ENCODE measurements at regions not wholly inside any gene's neighbourhood (a gene's known extent, or its start where the extent isn't known, plus 50 kb on each side); places are given as distances from the start of the nearest gene placed in this dataset.

DNA sequence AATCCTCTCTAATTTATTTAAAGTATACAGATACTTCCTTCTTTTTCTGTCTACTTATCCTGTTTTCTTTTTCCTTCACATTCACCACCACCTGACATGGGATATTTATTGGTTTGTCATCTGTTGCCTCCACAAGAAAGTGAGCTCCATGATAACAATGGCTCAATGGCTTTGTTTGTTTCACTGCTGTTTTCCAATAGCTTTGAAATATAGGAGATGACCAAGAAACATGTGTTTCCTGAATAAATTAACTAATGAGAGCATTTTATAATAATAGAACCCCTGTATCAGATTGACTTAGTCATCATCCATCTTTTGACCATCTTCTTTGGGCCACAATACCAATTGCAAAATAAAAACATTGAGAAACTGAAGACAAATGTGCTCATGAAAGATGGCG, 180.2 kb upstream of the GAS1 start:
- H3K9me3 Mint-ChIP-seq, result peaks cover 3% of the 10 kb centered on the region
- H3K4me1 Mint-ChIP-seq, result no peaks in the 10 kb centered on the region
- H3K4me3 Mint-ChIP-seq, result no peak overlapping the region
- H3K36me3 Mint-ChIP-seq, result no peaks in the 10 kb centered on the region
- no peak overlapping the region for H3K27ac Mint-ChIP-seq
- no peak for ATAC-seq (ENCODE audit: low read depth)
- DNase-seq (ENCODE audit: low spot score in 2 of 2), result no peak
- peaks cover 4% of the 10 kb centered on the region for H3K27me3 Mint-ChIP-seq

DNA sequence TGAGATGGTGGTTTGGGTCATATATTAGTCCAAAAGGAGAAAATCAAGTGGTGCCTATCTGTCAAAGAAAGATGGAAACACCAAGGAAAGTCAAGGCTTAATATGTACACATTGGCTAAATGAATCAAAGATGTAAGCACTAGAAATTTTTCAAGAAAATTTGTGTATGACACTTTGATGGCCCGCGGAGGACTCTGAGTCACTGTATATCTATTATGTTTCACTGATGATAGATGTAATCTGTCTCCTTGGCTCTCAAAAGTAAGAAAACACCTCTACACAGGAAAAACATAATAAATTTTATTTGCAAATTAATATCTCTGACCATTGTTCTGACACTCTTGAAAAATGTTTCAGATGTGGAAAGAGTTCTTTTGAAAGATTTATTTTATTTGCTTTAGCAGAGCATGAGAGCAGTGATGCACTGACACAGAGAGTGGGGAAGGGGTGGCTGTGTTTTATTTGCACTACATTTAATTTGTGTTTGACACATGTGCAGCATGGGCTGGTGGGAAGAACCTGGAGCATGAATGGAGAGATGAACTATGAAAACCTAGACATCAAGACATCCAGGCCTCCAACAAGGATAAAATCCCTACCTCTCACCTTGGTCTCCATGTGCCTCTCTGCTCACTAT, 180.8 kb upstream of the GAS1 start:
- H3K4me1 Mint-ChIP-seq, result no peaks in the 10 kb centered on the region
- DNase-seq (ENCODE audit: low spot score in 2 of 2) (no peak), ATAC-seq (ENCODE audit: low read depth) (no peak)
- H3K27me3 Mint-ChIP-seq, result peaks cover 4% of the 10 kb centered on the region
- H3K9me3 Mint-ChIP-seq, result peaks cover 6% of the 10 kb centered on the region
- H3K36me3 Mint-ChIP-seq, result no peaks in the 10 kb centered on the region
- no peak overlapping the region for H3K4me3 Mint-ChIP-seq
- no peak overlapping the region for H3K27ac Mint-ChIP-seq

DNA sequence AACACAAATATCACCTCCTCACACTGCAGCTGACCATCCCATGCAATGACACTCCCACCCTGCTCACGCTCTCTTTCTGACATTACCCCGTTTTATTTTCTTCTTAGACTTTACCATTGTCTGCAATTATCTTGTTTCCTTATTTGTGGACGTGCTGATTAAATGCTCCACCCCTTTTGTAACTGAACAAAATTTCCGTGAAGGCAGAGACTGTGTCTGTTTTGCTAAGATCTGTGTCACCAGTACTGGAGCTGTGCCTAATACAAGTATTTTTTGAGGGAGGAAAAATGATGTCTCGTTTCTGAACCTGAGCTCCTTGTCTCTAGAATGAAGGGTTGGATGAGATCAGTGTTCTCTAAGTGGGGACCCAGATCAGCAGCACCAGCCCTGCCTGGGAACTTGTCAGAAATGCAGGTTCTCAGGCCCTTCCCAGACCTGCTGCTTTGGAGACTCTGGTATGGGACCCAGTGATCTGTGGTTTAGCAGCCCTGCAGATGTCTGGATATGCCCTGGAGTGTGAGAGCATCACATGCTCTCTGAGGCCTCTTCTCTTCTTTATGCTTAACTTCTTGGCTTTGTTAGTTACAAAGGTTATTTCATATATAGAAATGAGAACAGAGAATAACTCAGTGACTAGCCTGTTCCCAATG, 181.7 kb upstream of the GAS1 start:
- no peaks in the 10 kb centered on the region for H3K4me1 Mint-ChIP-seq
- H3K27ac Mint-ChIP-seq, result no peak overlapping the region
- no peak overlapping the region for H3K4me3 Mint-ChIP-seq
- ATAC-seq (ENCODE audit: low read depth) (no peak), DNase-seq (ENCODE audit: low spot score in 2 of 2) (no peak)
- peaks cover 7% of the 10 kb centered on the region for H3K9me3 Mint-ChIP-seq
- no peaks in the 10 kb centered on the region for H3K36me3 Mint-ChIP-seq
- peaks cover 4% of the 10 kb centered on the region for H3K27me3 Mint-ChIP-seq

DNA sequence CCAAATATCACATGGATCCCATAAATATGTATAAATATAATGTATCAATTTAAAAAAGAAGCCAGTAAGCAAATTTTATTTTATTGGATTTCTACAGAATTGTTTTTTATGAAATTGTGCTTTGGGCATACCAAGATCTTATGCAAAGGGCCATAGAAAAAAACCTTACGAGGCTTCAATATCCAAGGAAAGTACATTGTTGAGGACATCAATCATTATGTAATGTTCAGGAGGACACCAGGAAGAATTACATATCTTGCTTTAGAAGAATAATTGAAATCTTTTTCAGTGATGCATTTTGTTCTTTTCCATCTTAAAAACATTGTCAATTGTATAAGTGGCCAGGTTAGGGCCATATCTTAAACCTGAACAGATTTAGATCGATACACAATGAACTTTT, 187.8 kb upstream of the GAS1 start:
- H3K36me3 Mint-ChIP-seq, result no peaks in the 10 kb centered on the region
- H3K27me3 Mint-ChIP-seq, result no peaks in the 10 kb centered on the region
- no peaks in the 10 kb centered on the region for H3K4me1 Mint-ChIP-seq
- H3K27ac Mint-ChIP-seq, result no peak overlapping the region
- H3K9me3 Mint-ChIP-seq, result peaks cover 8% of the 10 kb centered on the region
- no peak for DNase-seq (ENCODE audit: low spot score in 2 of 2)
- ATAC-seq (ENCODE audit: low read depth), result no peak
- H3K4me3 Mint-ChIP-seq, result no peak overlapping the region

DNA sequence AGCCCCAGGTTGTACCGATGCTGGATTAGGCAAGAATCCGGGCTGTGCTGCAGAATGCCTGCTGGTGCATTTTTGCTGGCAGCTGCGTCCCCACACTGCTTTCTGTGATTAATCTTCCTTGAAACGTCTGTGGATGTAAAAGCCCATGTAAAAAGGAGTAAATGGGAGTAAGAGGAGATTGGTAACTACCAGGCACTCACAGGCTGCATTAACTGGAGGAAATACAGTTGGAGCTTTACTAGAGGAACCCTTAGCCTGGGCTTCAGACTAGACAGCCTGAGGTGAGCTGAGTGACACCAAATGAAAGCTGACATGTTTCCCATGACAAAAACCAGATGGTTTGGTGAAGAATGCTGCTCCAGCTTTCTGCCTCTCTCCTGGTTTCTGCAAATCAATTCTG, 190.4 kb upstream of the GAS1 start:
- ATAC-seq (ENCODE audit: low read depth), result no peak
- no peak for DNase-seq (ENCODE audit: low spot score in 2 of 2)
- Mint-ChIP-seq H3K27me3 (peaks cover 1% of the 10 kb centered on the region), H3K27ac (no peak overlapping the region), H3K4me1 (no peaks in the 10 kb centered on the region), H3K36me3 (no peaks in the 10 kb centered on the region), H3K4me3 (no peak overlapping the region), H3K9me3 (peaks cover 10% of the 10 kb centered on the region)

DNA sequence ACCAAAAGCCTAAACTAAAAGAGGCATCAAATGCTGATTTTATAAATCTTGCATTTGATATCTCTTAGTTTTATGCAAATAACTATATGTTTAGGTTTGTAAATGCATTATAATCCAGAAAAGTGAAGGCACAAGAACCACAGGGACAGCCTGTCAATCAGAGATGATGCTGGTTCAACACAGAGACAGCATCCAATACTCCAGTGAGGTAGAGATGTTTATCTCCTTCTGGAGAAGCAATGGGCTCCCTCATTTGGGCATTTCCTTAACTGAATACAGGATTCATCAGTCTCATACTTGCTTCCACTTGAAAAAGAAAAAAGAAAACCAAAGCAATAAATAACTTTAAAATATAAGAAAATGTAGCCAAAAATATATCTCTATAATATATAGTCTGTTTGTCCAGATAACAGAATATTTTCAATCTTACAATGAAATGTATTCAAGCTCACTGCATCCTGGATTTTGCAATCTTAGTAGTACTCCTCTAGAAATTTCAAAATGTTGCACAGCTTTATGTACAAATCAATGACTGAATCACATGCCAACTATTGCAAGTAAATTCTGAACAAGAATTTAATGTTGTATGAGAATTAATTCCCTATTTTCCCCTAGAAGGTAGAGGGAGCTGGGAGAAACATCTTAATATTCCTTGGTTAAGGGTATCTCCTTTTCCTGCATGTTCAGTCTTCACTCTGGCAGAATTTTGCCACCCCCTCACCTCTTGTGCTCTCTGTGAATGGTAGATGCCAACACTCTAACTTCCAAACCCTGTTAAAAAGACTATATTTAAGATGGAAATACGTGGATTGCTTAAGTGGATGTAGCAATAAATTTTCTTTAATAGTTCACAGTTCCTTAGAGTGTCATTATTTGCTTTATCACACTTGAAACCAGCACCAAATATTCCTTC, 191.1 kb upstream of the GAS1 start:
- Mint-ChIP-seq H3K27me3 (peaks cover 1% of the 10 kb centered on the region), H3K9me3 (peaks cover 6% of the 10 kb centered on the region), H3K4me3 (no peak overlapping the region), H3K27ac (no peak overlapping the region), H3K4me1 (no peaks in the 10 kb centered on the region), H3K36me3 (no peaks in the 10 kb centered on the region)
- no peak for DNase-seq (ENCODE audit: low spot score in 2 of 2)
- no peak for ATAC-seq (ENCODE audit: low read depth)

DNA sequence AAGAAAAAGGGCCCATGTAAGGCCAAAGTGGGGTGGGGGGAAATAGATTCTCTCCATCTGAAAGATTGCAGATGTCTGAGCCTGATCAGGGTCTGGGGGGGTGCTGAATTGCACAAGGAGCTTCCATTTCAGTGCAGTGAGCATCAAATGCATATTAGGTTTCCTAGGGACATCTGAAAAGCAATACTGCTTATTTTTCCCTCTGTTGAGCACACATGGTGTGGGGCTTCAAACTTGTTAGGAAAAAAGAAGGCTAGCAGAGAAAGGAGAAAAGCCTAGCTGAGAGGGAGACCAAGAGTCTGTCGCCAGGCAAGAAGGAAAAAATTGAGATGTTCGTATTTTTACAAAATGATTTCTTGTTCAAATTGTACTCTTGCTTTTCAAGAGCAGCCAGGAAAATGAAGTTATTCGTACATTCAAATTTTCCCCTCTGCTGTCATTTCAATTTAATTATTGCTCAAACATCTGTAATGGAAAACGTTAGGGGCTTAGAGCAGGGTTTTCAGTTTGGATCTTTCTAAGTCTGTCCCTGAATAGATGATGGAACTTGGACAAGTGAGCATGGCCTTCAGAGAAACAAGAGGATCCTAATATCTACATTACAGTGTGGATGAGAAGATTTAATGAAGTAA, 191.9 kb upstream of the GAS1 start:
- H3K36me3 Mint-ChIP-seq, result no peaks in the 10 kb centered on the region
- no peak overlapping the region for H3K27ac Mint-ChIP-seq
- H3K27me3 Mint-ChIP-seq, result peaks cover 1% of the 10 kb centered on the region
- H3K9me3 Mint-ChIP-seq, result peaks cover 6% of the 10 kb centered on the region
- no peak for ATAC-seq (ENCODE audit: low read depth)
- no peak for DNase-seq (ENCODE audit: low spot score in 2 of 2)
- H3K4me3 Mint-ChIP-seq, result no peak overlapping the region
- H3K4me1 Mint-ChIP-seq, result no peaks in the 10 kb centered on the region

DNA sequence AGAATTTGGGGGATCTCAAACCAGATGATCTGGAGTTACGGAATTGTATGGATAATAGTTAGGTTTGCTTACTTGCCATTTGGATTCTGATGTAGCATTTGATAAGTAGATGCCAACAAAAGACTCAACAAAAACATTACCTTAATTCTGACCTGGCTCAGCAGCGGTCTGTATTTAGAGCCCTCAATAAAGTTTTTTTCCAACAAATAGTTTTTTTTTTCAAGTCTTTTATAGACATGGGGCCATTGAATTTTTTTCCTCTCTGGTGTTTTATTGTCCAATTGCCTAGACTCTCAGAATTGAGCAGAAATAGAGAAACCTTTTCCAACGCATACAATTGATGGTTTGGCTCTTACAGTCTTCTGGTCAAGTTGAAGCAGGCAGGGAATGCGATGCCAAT, 192.8 kb upstream of the GAS1 start:
- no peak for DNase-seq (ENCODE audit: low spot score in 2 of 2)
- no peaks in the 10 kb centered on the region for H3K36me3 Mint-ChIP-seq
- peaks cover 5% of the 10 kb centered on the region for H3K9me3 Mint-ChIP-seq
- no peak overlapping the region for H3K4me3 Mint-ChIP-seq
- H3K27ac Mint-ChIP-seq, result no peak overlapping the region
- H3K27me3 Mint-ChIP-seq, result peaks cover 1% of the 10 kb centered on the region
- H3K4me1 Mint-ChIP-seq, result no peaks in the 10 kb centered on the region
- no peak for ATAC-seq (ENCODE audit: low read depth)

DNA sequence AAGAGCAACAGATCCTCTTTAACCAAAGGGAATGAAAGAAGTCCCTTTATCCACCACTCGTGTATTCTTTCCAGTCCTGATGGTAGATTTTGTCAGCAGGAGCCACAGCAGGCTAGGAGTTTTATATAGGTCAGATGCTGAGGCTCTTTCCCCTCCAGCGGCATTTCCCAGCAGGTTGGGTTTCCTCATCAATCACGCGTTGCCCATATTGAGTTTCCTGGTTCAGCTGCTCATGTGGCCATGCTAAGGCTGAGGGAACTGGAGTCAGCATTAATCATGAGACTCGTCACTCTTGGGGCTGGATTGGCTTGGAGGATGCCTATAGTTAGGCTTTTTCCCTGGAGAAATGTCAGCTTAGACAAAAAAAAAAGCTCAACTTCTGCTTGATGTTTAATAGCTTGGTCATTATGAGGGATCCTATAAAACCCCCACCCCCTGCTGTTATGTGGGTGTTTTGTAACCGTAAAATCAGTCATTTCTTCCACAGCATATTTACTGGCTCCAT, 193.4 kb upstream of the GAS1 start:
- peaks cover 9% of the 10 kb centered on the region for H3K9me3 Mint-ChIP-seq
- H3K4me3 Mint-ChIP-seq, result no peak overlapping the region
- DNase-seq (ENCODE audit: low spot score in 2 of 2) (no peak), ATAC-seq (ENCODE audit: low read depth) (no peak)
- H3K27me3 Mint-ChIP-seq, result peaks cover 1% of the 10 kb centered on the region
- no peaks in the 10 kb centered on the region for H3K4me1 Mint-ChIP-seq
- no peaks in the 10 kb centered on the region for H3K36me3 Mint-ChIP-seq
- H3K27ac Mint-ChIP-seq, result no peak overlapping the region

DNA sequence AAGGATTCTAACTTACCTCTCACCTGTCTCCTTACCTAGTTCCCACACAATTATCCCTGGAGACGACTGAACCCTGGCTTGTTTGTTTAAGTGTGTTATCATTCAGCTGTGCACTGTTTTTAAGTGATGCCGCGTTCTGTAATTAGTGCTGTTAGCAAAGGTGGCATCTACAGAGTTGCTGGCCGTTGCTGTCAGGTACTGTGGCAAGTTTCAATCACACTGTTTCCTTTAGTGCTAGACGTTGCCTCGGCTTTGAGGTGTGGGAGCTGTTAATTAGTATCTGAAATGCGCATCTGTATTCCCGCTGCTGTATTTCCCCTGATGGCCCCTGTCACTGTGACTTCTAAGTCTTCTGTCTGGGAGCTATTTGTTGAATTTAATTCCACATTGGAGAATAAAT, 193.8 kb upstream of the GAS1 start:
- H3K36me3 Mint-ChIP-seq, result no peaks in the 10 kb centered on the region
- DNase-seq (ENCODE audit: low spot score in 2 of 2) (no peak), ATAC-seq (ENCODE audit: low read depth) (no peak)
- H3K9me3 Mint-ChIP-seq, result peaks cover 14% of the 10 kb centered on the region
- H3K4me3 Mint-ChIP-seq, result no peak overlapping the region
- no peaks in the 10 kb centered on the region for H3K4me1 Mint-ChIP-seq
- peaks cover 1% of the 10 kb centered on the region for H3K27me3 Mint-ChIP-seq
- H3K27ac Mint-ChIP-seq, result no peak overlapping the region

DNA sequence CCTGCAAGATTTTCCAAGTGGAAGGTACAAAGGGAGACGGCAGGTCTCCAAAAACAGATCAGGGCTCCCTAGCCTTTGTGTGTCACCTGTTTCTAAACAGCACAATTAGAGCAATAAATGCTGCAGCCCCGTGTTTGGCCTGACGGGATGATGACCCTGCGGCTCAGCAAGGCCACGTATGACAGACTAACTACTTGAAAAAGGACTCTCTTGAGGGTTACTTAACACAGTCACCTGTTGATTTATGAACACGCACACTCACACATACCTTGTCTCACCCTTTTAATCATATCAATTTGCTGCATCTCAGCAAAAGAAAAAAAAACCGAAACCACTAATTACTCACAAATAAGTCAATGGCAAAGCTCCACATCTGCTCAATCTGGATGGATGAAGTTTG, 199.6 kb upstream of the GAS1 start:
- Mint-ChIP-seq H3K27ac (no peak overlapping the region), H3K4me1 (no peaks in the 10 kb centered on the region), H3K9me3 (peaks cover 15% of the 10 kb centered on the region), H3K4me3 (no peak overlapping the region), H3K36me3 (peaks cover 2% of the 10 kb centered on the region), H3K27me3 (peaks cover 11% of the 10 kb centered on the region)
- ATAC-seq (ENCODE audit: low read depth) (no peak), DNase-seq (ENCODE audit: low spot score in 2 of 2) (no peak)

DNA sequence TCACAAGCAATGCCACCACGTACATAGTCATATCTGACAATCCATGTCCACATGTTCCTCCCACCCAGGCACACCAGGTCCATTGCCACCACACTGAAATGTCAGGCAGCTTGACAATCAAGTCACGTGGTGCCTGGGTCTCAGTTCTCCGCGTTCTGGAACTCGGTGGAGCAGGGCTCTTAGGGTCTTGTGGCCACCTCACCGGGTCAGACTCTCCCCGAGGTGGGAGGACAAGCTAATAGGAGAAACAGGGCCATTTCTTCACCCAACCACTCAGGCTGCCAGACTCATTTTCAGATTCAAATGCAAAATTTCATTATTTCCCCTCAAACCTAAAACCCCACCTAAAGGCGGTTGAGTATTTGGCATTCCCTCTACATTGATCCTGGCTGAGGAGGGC, 200.5 kb upstream of the GAS1 start:
- H3K9me3 Mint-ChIP-seq, result peaks cover 15% of the 10 kb centered on the region
- no peak overlapping the region for H3K27ac Mint-ChIP-seq
- ATAC-seq (ENCODE audit: low read depth), result no peak
- no peak for DNase-seq (ENCODE audit: low spot score in 2 of 2)
- H3K27me3 Mint-ChIP-seq, result peaks cover 11% of the 10 kb centered on the region
- no peak overlapping the region for H3K4me3 Mint-ChIP-seq
- H3K36me3 Mint-ChIP-seq, result peaks cover 2% of the 10 kb centered on the region
- no peaks in the 10 kb centered on the region for H3K4me1 Mint-ChIP-seq

DNA sequence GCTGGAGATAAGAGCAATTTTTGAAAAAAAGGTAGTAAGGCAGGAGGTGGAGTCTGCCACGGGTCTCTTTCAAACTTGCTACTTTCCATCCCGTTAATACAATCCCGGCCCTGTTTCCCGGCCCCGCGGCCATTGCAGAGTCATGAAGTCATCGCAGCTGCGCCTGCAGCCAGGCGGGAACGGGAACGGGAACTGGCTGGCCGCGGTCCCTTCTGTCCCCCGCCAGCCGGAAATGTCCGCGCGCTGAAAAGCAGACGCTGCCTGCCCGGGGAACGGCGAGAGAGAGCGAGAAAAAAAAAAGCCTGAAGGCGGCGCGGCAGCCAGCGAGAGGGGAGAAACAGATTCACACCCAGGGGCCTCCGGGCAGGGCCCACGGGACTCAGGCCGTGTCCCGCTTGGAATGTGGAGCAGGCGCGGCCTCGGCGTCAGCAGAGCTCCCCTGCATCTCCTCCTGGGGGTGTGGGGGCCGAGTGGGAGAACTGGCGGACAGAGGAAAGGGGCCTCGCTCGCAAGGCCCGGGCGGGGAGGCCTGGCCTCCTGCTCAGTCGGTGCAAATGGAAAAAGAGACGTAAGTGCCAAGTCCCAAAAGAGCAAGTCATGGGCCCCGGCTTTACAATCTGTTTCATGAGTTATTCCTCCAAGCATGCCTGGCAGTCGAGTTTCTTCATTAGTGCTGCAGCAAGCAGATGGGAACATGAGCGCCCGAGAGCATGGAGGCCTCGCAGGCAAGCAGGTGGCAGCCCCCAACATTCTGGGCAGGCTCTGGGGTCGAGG, 201.2 kb upstream of the GAS1 start:
- no peak overlapping the region for H3K27ac Mint-ChIP-seq
- no peak for ATAC-seq (ENCODE audit: low read depth)
- H3K4me1 Mint-ChIP-seq, result no peaks in the 10 kb centered on the region
- H3K27me3 Mint-ChIP-seq, result peaks cover 11% of the 10 kb centered on the region
- H3K36me3 Mint-ChIP-seq, result peaks cover 2% of the 10 kb centered on the region
- peaks cover 15% of the 10 kb centered on the region for H3K9me3 Mint-ChIP-seq
- no peak overlapping the region for H3K4me3 Mint-ChIP-seq
- DNase-seq (ENCODE audit: low spot score in 2 of 2), result no peak
